NCI-H1436 (cell line): ENCODE measurements at regions not wholly inside any gene's neighbourhood (a gene's known extent, or its start where the extent isn't known, plus 50 kb on each side); places are given as distances from the start of the nearest gene placed in this dataset.
"Not testable (repeated sequence)": the region's sequence is repeated elsewhere in the genome, so short reads cannot be mapped to it uniquely, and the experiment has no call there.

Source experiments
- DNase-seq: peaks from one replicate; lab custom pipeline; 2025; lab: John Stamatoyannopoulos, UW

GRCh38 chr16:56013962-56014552, 138.9 kb upstream of the CES5A start:
- DNase-seq: no peak

DNA sequence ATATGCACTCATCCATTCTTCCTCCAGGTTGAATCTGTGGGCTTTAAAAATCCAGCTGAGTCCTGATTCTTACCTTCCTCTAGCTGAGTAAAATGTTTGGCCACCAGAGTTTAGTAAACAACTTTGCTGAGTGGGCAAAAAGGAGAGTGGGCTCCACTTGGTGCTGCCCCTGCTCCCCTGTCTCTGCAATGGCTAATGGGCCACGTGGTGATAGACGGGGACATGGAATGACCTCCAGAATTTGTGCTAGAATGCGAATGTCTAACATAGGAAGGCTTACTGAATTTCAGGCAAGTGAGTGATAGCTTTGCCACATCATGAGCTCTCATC, 137.3 kb upstream of the CES5A start:
- DNase-seq: no peak

DNA sequence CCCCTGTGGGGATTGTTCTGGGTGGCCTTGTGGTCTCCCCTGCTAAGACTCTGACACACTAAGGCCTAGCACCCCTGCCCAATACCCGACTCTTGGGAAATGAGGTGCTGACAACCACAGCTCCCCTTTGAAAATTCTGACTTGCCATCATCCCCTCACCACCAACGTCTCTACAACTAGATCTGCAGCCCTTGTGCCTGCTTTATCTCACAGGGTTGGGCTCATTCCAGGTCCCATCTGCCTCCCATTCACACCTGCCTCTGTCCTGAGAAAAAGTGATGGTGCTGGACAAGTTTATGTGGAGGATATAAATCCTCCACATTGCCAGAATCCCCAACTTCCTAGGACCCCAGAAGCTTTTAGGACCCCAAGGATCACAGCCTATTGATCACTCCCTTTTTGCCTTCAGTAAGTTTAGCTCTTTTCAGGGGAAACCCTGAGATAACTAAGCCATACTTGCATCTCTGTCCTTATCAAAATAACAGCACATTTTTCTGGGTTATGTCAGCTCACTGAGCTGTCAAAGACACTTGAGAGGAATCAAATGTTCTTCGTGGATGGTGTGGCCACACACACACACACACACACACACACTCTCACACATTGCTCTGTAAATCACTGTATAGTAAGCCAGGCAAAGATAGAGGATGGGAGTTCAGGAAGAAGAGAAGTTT, 136.8 kb upstream of the CES5A start:
- no peak for DNase-seq

- DNase-seq: no peak
Measured at GRCh38 chr16:56005958-56006357, 130.8 kb upstream of the CES5A start.

DNA sequence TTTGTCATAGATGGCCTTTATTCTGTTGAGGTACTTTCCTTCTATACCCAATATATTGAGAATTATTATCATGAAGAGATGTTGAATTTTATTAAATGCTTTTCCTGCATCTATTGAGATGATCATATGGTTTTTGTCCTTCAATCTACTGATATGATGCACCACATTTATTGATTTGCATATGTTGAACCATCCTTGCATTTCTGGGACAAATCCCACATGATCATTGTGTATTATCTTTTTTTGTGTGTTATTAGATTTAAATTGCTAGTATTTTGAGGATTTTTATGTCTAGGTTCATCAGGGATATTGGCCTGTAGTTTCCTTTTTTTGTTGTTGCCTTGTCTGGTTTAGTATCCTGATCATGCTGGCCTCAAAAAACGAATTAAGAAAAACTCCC, 124.5 kb upstream of the CES5A start:
- no peak for DNase-seq

- DNase-seq: no peak
Measured at GRCh38 chr16:55993088-55993487, 117.9 kb upstream of the CES5A start.

GRCh38 chr16:55992551-55992950, 117.4 kb upstream of the CES5A start:
- DNase-seq: no peak

GRCh38 chr16:55991843-55992242, 116.7 kb upstream of the CES5A start:
- no peak for DNase-seq

- no peak for DNase-seq
Measured at GRCh38 chr16:55989569-55989907, 114.4 kb upstream of the CES5A start.

GRCh38 chr16:55988850-55989568, 113.8 kb upstream of the CES5A start:
- not testable (repeated sequence) for DNase-seq

DNA sequence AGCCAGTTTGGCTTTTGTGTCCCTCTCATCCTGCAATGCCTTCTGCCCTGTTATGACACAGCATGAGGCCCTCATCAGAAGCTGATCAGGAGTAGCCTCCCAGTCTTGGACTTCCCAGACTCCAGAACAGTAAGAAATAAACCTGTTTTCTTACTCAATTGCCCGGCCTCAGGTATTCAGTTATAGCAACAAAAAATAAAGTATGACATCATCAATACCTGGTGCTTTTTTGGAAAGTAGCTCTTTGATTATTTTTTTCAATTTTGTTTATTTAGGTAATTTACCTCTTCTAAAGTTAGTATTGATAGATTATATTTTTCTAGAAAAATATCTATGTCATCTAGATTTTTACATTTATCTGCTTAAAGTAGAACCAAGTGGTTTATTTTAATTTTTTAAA, 112.8 kb upstream of the CES5A start:
- no peak for DNase-seq

GRCh38 chr16:55982597-55982996, 107.4 kb upstream of the CES5A start:
- no peak for DNase-seq

DNA sequence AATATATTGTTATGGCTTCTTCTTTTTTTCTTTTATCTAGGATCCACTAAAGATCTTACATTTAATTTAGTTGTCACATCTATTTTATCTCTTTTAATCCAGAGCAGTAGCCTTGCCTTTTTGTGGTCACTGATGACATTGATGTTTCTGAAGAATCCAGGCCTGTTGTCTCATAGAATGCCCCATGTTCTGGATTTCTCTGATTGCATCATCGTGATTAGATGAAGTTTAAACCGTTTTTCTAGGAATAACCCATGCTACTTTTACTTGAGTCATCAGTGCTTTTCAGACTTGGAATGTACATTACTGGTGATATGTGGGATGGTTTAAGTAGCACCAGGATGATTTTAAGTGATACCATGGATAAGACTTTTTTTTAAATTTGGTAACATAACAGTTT, 106.4 kb upstream of the CES5A start:
- no peak for DNase-seq

DNA sequence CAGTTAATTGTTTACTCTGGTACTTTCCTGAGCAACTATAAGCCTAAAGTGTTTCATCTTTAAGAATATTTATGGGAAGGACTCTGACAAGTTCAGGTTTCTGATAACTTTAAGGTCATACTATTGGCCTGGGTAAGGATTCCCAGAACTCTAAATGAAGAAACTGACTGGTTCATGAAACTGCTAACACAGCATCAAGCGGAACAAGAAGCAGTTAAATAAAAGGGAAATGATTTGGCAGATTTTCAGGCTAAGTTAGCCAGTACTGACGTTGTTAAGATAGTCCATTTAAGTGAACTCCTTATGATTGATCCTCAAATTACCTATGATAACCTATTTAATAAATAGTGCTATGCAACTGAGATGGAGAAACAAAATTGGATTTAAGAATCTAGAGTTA, 101.6 kb upstream of the CES5A start:
- no peak for DNase-seq

- no peak for DNase-seq
Measured at GRCh38 chr16:55971447-55971846, 96.3 kb upstream of the CES5A start.

- DNase-seq: no peak
Measured at GRCh38 chr16:55968221-55968620, 93.0 kb upstream of the CES5A start.

DNA sequence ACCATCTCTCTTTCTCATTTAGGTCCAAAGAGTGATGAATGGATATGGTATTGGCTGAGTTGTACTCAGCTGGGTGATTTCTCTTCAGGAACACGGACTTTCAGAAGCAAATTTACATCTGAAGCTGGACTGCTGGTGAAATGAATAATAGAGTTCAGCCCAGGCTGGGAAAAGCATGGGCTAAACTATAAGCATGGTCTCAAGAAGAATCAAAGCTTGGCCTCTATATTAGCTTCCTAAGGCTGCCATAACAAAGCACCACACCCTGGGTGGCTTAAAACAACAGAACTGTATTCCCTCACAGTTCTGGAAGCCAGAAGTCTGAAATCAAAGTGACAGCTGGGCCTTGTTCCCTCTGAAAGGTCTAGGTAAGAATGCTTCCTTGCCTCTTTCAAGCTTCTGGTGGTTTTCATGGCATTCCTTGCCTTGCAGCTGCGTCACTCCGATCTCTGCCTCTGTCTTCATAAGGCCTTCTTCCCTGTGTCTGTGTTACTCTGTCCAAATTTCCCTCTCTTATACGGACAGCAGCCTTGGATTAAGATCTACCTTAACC, 89.8 kb upstream of the CES5A start:
- DNase-seq: no peak

GRCh38 chr16:55955845-55956244, 80.7 kb upstream of the CES5A start:
- peak; percentile 86 for DNase-seq

DNA sequence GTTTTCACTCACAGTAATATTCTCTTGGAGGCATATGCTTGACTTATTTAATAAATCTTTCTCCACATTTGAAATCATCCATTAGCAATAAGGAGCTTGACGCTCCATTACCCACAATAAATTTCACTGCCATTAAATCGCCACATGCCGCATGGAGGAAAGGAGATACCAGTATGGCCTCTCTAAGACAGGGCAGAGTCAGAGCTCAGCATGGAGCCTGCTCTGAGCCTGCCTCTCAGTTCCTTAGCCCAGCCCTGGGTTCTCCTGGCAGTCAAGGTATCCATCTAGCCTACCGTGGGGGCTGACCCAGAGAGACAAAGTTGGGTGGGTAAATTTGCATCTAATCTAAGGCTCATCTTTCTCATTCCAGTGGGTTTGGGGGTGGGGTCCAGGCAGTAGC, 80.3 kb upstream of the CES5A start:
- no peak for DNase-seq

GRCh38 chr16:55954906-55955305, 79.7 kb upstream of the CES5A start:
- DNase-seq: no peak

DNA sequence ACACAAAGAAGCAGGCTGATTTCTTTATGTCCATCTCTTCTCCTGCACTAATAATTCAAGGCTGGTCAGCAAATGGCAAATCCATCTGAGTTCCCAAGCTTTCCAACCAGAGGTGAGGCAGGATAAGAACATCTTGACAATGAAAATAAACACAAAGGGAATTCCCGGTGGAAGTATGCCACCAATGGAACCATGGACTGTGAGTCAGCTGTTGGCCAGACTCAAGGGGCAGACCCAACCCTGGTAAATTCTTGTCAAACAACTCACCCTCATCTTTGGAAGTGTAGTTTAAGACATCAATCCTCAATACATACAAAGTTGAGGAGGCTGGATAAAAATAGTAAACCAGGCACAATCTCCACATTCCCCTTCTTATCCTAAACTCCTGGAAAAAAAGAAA, 74.3 kb upstream of the CES5A start:
- no peak for DNase-seq

DNA sequence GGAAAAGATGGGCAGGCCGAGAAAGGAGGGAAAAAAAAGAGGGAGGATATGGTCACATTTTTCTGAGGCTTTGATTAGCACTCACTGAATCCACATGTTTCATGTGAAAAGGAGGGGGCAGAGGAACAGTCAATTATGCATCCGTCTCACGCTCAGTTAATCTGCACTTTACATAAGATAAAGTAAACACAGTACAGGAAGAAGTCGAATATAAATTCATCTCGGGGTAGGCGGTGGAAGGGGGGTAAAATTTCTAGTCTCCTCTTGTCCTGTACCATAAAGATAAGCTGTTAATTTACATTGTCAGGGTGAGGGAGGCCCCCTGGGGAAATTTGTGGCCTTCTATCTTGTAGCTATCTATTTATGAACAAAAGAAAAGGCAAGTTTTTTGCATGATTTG, 73.1 kb upstream of the CES5A start:
- DNase-seq: peak; percentile 8

DNA sequence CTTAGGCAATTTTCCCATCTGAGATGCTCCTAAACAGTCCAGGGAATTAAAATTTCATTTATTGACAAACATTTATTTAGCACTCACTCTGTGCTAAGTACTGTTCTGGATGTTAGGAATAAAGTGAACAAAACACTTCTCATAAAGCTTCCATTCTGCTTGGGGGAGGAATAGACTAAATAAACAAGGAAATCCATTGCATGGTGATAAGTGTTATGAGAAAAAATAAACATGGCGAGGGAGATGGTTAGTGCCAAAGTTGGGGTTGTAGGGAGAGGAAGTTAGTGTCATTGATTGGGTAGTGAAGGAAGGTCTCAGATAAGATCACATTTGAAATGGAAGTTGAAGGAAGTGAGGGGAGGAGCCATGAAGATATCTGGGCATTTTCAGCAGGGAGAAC, 72.2 kb upstream of the CES5A start:
- DNase-seq: no peak
